ENCODE measurements at regions not wholly inside any gene's neighbourhood (a gene's known extent, or its start where the extent isn't known, plus 50 kb on each side); places are given as distances from the start of the nearest gene placed in this dataset.

GRCh38 chr12:67784831-67785230 lies 136.3 kb downstream of the DYRK2 start:
- TF ChIP-seq CTCF (IDR thresholded peaks at IDR 0.05) (no peak), POLR2A (IDR thresholded peaks at IDR 0.05) (no peak), EP300 (IDR thresholded peaks at IDR 0.05) (no peak), POLR2AphosphoS5 (IDR thresholded peaks at IDR 0.05) (no peak)

All from gastroesophageal sphincter (tissue), 3 donors.